Natural killer cell (primary cell): ENCODE measurements at regions not wholly inside any gene's neighbourhood (a gene's known extent, or its start where the extent isn't known, plus 50 kb on each side); places are given as distances from the start of the nearest gene placed in this dataset.

Source experiments
- ATAC-seq, 3 donors: fragments of 150-1000 bp in 2 of 3; fragments of 200-7000 bp in 1 of 3; cut with Tn5 transposase; 1 replicate in 1 of 3; 2 replicates in 2 of 3; pipeline ENCODE4 v1.10.0; 2021; ENCODE audit warnings: mild to moderate bottlenecking in 2 of 3, moderate library complexity in 2 of 3
- DNase-seq, 2 donors: peaks; one replicate each; pipeline versions ENCODE4 v3.0.0 to v3.0.0-alpha.2; 2013 to 2021; ENCODE audit warnings: mixed read lengths in 1 of 2
- H3K27ac ChIP-seq: one replicate; pipeline ENCODE4 v1.5.1; 2013; ENCODE audit warnings: mild to moderate bottlenecking, low read length
- H3K27me3 ChIP-seq: one replicate; pipeline ENCODE4 v1.6.1; 2013; ENCODE audit warnings: low read length; ENCODE audit not compliant: control insufficient read depth, insufficient read depth
- H3K36me3 ChIP-seq: one replicate; pipeline ENCODE4 v1.6.1; 2013; ENCODE audit warnings: low read length; ENCODE audit not compliant: control insufficient read depth, insufficient read depth
- H3K4me1 ChIP-seq: one replicate; pipeline ENCODE4 v1.6.1; 2013; ENCODE audit warnings: low read length; ENCODE audit not compliant: control insufficient read depth, insufficient read depth
- H3K4me3 ChIP-seq: one replicate; pipeline ENCODE4 v1.5.1; 2013; ENCODE audit warnings: low read length
- H3K9me3 ChIP-seq: one replicate; pipeline ENCODE4 v1.6.1; 2013; ENCODE audit warnings: low read length; ENCODE audit not compliant: control insufficient read depth, insufficient read depth
- H3K27ac Mint-ChIP-seq, 2 donors: one replicate each; pipeline ENCODE4 v1.8.0; 2022; ENCODE audit warnings: mild to moderate bottlenecking in 2 of 2, mixed read lengths in 2 of 2, moderate library complexity in 1 of 2
- H3K27me3 Mint-ChIP-seq, 2 donors: one replicate each; pipeline ENCODE4 v1.8.0; 2022; ENCODE audit warnings: low read depth in 2 of 2, mixed read lengths in 2 of 2
- H3K36me3 Mint-ChIP-seq: one replicate; pipeline ENCODE4 v1.8.0; 2022; ENCODE audit warnings: mixed read lengths
- H3K4me1 Mint-ChIP-seq, 2 donors: one replicate each; pipeline ENCODE4 v1.8.0; 2022; ENCODE audit warnings: mixed read lengths in 2 of 2
- H3K4me3 Mint-ChIP-seq: one replicate; pipeline ENCODE4 v1.8.0; 2022; ENCODE audit warnings: mild to moderate bottlenecking, moderate library complexity, mixed read lengths
- H3K9me3 Mint-ChIP-seq, 2 donors: one replicate each; pipeline ENCODE4 v1.8.0; 2022; ENCODE audit warnings: mixed read lengths in 2 of 2
- WGBS: methylation state at CpG from one replicate; pipeline ENCODE4 v1.1.7; 2013; ENCODE audit warnings: missing lambda C conversion rate; ENCODE audit not compliant: insufficient coverage; 5-methylcytosine and 5-hydroxymethylcytosine counted together
- intact Hi-C: fragments of 100-400 bp; cut with micrococcal nuclease; formaldehyde crosslinking; loops from one replicate; pipeline ENCODE4 v1.14.2; 2022
- TF ChIP-seq, protein P1 (sequence below): fragments of 200-600 bp; IDR thresholded peaks from one replicate; pipeline ENCODE4 v1.8.0; 2022; ENCODE audit warnings: antibody characterized with exemption

DNA sequence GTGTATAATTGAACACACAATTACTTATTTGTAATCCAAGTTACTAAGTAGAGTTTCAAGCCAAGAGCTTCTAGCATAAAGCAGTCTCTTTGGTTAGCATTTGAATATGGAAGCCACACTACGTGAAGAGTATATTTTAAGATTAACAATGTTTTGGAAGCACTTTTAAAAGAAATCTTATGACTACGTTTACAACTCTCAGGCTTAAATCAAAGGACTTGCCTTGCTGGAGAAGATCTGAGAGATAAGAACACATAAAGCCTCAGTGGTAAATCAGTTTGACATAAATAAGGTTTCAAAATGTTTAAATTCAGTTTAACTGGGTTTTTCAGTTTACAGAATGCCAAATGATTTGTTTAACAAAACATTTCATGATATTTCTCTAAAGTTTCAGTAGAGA is 161.9 kb upstream of the PDE3A start:
- TF ChIP-seq, protein P1, sequence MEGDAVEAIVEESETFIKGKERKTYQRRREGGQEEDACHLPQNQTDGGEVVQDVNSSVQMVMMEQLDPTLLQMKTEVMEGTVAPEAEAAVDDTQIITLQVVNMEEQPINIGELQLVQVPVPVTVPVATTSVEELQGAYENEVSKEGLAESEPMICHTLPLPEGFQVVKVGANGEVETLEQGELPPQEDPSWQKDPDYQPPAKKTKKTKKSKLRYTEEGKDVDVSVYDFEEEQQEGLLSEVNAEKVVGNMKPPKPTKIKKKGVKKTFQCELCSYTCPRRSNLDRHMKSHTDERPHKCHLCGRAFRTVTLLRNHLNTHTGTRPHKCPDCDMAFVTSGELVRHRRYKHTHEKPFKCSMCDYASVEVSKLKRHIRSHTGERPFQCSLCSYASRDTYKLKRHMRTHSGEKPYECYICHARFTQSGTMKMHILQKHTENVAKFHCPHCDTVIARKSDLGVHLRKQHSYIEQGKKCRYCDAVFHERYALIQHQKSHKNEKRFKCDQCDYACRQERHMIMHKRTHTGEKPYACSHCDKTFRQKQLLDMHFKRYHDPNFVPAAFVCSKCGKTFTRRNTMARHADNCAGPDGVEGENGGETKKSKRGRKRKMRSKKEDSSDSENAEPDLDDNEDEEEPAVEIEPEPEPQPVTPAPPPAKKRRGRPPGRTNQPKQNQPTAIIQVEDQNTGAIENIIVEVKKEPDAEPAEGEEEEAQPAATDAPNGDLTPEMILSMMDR, result no peak
- Mint-ChIP-seq H3K4me1 (no peaks in the 10 kb centered on the region), H3K4me3 (no peak overlapping the region), H3K27ac (no peak overlapping the region), H3K36me3 (no peaks in the 10 kb centered on the region), H3K9me3 (peaks cover 0 to 3% of the 10 kb centered on the region in 2 donors), H3K27me3 (no peaks in the 10 kb centered on the region)
- Histone ChIP-seq H3K27me3 (no peaks in the 10 kb centered on the region), H3K4me1 (no peaks in the 10 kb centered on the region), H3K27ac (no peak overlapping the region), H3K4me3 (no peak overlapping the region), H3K9me3 (no peaks in the 10 kb centered on the region), H3K36me3 (no peaks in the 10 kb centered on the region)
- DNase-seq, result no peak
- no peak for ATAC-seq
- 54% methylated on average over 2 of the region's 2 CpGs for WGBS
- intact Hi-C loops, result no loop called here

DNA sequence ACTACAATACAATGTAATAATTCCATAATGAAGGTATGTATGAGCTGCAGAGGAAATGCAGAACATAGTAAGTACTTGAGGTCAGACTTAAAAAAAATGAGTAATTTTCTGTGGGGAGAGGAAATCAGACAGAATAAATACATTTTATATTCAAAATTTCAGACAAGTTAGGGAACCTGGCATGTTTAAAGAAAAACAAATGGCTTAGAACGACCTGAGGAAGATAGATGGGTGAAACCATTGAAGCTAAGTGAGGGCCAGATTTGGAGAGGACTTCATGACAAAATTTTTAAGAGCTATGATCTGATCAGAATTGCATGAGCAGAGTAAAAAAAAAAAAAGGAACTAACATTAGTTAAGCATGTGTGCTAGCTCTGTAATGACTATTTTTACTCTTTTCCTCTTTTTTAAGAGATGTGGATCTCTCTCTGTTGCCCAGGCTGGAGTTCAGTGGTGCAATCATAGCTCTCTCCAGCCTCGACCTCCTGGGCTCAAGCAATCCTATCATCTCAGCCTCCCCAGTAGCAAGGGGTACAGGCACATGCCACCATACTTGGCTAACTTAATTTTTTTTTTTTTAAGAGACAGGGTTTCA is 157.6 kb upstream of the PDE3A start:
- H3K9me3 Mint-ChIP-seq, result peaks cover 0 to 6% of the 10 kb centered on the region in 2 donors
- Histone ChIP-seq H3K27ac (no peak overlapping the region), H3K4me3 (no peak overlapping the region), H3K27me3 (no peaks in the 10 kb centered on the region), H3K4me1 (no peaks in the 10 kb centered on the region), H3K36me3 (no peaks in the 10 kb centered on the region), H3K9me3 (no peaks in the 10 kb centered on the region)
- no peak overlapping the region for H3K4me3 Mint-ChIP-seq
- no peak for ATAC-seq
- no peak for DNase-seq
- TF ChIP-seq, protein P1, result no peak
- intact Hi-C loops, result no loop called here
- H3K36me3 Mint-ChIP-seq, result no peaks in the 10 kb centered on the region
- 11% methylated on average over 2 of the region's 2 CpGs for WGBS
- no peaks in the 10 kb centered on the region for H3K27me3 Mint-ChIP-seq
- no peaks in the 10 kb centered on the region for H3K4me1 Mint-ChIP-seq
- no peak overlapping the region for H3K27ac Mint-ChIP-seq

DNA sequence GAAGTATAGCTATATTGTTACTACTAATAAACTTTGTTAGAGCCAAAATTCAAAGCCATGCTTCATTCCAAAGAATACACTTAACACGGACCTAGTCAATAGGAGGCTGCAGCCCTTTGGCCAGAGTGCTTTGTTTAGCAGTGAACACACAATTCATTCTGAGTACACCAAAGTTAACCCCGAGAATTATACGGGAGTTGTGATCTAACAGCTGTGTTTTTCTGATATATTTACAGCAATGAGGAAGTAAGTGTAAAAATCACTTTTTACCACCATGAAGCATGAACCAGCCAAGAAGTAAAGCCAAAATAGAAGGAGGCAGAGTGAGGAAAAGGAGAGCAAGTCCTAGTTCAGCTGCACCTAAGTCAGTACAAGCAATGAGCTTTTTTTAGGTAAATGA is 156.8 kb upstream of the PDE3A start:
- H3K27me3 ChIP-seq, result no peaks in the 10 kb centered on the region
- TF ChIP-seq, protein P1, result no peak
- no peaks in the 10 kb centered on the region for H3K4me1 Mint-ChIP-seq
- no peaks in the 10 kb centered on the region for H3K4me1 ChIP-seq
- H3K27ac Mint-ChIP-seq, result no peak overlapping the region
- no peak for ATAC-seq
- H3K9me3 ChIP-seq, result no peaks in the 10 kb centered on the region
- WGBS, result 19% methylated on average over 2 of the region's 3 CpGs
- intact Hi-C loops, result no loop called here
- no peaks in the 10 kb centered on the region for H3K36me3 Mint-ChIP-seq
- H3K27me3 Mint-ChIP-seq, result no peaks in the 10 kb centered on the region
- H3K36me3 ChIP-seq, result no peaks in the 10 kb centered on the region
- H3K4me3 ChIP-seq, result no peak overlapping the region
- no peak for DNase-seq
- H3K27ac ChIP-seq, result no peak overlapping the region
- peaks cover 5 to 12% of the 10 kb centered on the region in 2 donors for H3K9me3 Mint-ChIP-seq
- no peak overlapping the region for H3K4me3 Mint-ChIP-seq

DNA sequence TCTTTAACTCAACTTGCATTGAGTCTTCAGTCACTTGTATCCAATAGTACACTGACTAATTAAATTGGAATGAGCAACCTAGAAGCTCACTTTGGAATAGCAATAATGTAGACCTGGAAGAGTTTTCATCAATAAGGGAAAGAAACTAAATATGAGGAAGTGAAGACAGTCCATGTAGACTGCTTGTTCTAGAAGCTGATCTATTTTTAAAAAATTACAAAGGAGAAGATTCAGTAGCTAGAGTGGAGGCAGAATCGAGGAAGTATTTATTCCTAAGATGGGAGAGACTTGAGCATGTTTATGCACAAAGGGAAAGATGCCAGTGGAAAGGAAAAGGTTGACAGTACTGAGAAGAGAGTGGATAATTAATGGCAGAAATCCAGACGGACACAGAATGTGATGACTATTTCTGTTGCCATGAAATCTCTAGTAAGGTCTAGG is 156.3 kb upstream of the PDE3A start:
- H3K4me3 Mint-ChIP-seq, result no peak overlapping the region
- no peaks in the 10 kb centered on the region for H3K36me3 Mint-ChIP-seq
- no peaks in the 10 kb centered on the region for H3K4me1 ChIP-seq
- H3K27me3 ChIP-seq, result no peaks in the 10 kb centered on the region
- H3K27ac ChIP-seq, result no peak overlapping the region
- 49% methylated on average over 2 of the region's 2 CpGs for WGBS
- intact Hi-C loops, result no loop called here
- DNase-seq, result no peak
- H3K9me3 ChIP-seq, result no peaks in the 10 kb centered on the region
- H3K4me1 Mint-ChIP-seq, result no peaks in the 10 kb centered on the region
- no peak for ATAC-seq
- H3K9me3 Mint-ChIP-seq, result peaks cover 6 to 12% of the 10 kb centered on the region in 2 donors
- H3K27ac Mint-ChIP-seq, result no peak overlapping the region
- no peak overlapping the region for H3K4me3 ChIP-seq
- H3K36me3 ChIP-seq, result no peaks in the 10 kb centered on the region
- TF ChIP-seq, protein P1, result no peak
- no peaks in the 10 kb centered on the region for H3K27me3 Mint-ChIP-seq
